IPS-NIHi7 (cell line): ENCODE measurements at regions not wholly inside any gene's neighbourhood (a gene's known extent, or its start where the extent isn't known, plus 50 kb on each side); places are given as distances from the start of the nearest gene placed in this dataset.

Experiments used
- DNase-seq: peaks from one replicate; pipeline ENCODE4 v3.0.0; 2012; ENCODE audit warnings: mixed read lengths; ENCODE audit errors: extremely low spot score

- no peak for DNase-seq
Observed at GRCh38 chr5:57569601-57570000, 87.0 kb upstream of the ACTBL2 start.

- no peak for DNase-seq
Observed at GRCh38 chr5:57568136-57568535, 85.5 kb upstream of the ACTBL2 start.

GRCh38 chr5:57566914-57567313 lies 84.3 kb upstream of the ACTBL2 start:
- no peak for DNase-seq

- DNase-seq, result no peak
Observed at GRCh38 chr5:57561231-57561842, 78.7 kb upstream of the ACTBL2 start.

GRCh38 chr5:57559110-57559635 lies 76.6 kb upstream of the ACTBL2 start:
- no peak for DNase-seq

- no peak for DNase-seq
Observed at GRCh38 chr5:57552033-57552432, 69.4 kb upstream of the ACTBL2 start.

GRCh38 chr5:57551251-57551650 lies 68.6 kb upstream of the ACTBL2 start:
- no peak for DNase-seq

GRCh38 chr5:57550132-57550531 lies 67.5 kb upstream of the ACTBL2 start:
- DNase-seq, result peak; percentile 17

- DNase-seq, result no peak
Observed at GRCh38 chr5:57549566-57549965, 67.0 kb upstream of the ACTBL2 start.

GRCh38 chr5:57540823-57541222 lies 58.2 kb upstream of the ACTBL2 start:
- DNase-seq, result no peak

GRCh38 chr5:57539281-57539701 lies 56.7 kb upstream of the ACTBL2 start:
- no peak for DNase-seq

- no peak for DNase-seq
Observed at GRCh38 chr5:57538341-57538955, 55.8 kb upstream of the ACTBL2 start.

GRCh38 chr5:57537811-57538210 lies 55.2 kb upstream of the ACTBL2 start:
- DNase-seq, result no peak

- DNase-seq, result no peak
Observed at GRCh38 chr5:57532513-57533497, 50.2 kb upstream of the ACTBL2 start.
